GM12873 (cell line): ENCODE measurements at regions not wholly inside any gene's neighbourhood (a gene's known extent, or its start where the extent isn't known, plus 50 kb on each side); places are given as distances from the start of the nearest gene placed in this dataset.

ENCODE experiments used
- CTCF ChIP-seq: IDR thresholded peaks from 2 replicates; pipeline ENCODE4 v1.5.1; 2012; ENCODE audit warnings: low read depth, mild to moderate bottlenecking, moderate library complexity, low read length, control low read depth; ENCODE audit not compliant: insufficient read depth; ENCODE audit errors: missing control alignments

- TF ChIP-seq CTCF, result no peak
These were observed 1983.5 kb upstream of the CELF4 start for GRCh38 chr18:39549144-39549543.

DNA sequence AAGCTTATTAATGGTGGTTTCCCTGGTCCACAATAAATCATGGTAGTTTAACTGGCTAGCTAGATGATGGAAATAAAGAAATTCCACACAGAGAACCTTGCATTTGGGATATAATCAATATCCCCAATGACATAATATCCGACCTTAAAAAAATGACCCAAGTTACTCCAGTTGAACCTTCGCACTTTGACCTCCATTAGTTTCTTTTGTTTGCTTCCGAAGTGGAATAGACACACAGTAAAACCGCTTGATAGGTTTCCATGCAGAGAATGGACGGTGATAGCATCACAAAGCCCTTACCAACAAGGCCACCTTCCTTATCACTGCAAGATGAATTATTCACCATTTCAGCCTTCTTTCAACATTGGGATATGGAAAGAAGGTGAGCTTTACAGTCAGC, 1966.1 kb upstream of the CELF4 start:
- no peak for TF ChIP-seq CTCF

GRCh38 chr18:39529358-39529757, 1963.8 kb upstream of the CELF4 start:
- no peak for TF ChIP-seq CTCF

DNA sequence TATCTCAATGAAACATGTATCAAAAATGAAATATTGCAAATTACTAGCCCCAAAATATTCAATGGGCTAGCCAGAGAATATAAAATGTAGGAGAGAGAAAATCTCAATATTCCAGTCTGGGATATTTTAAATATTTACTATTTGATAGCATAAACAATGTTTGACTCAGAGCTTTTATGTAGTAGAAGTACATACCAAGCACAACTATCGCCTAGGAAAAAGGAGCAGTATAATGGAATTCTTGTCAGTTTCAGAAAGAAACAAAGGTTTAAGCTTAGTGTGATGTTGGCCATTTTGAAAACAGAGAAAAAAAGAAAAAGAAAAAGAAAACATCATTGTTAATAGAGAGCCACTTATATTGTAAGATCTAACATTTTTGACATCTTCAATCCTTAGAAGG, 1961.9 kb upstream of the CELF4 start:
- no peak for TF ChIP-seq CTCF

DNA sequence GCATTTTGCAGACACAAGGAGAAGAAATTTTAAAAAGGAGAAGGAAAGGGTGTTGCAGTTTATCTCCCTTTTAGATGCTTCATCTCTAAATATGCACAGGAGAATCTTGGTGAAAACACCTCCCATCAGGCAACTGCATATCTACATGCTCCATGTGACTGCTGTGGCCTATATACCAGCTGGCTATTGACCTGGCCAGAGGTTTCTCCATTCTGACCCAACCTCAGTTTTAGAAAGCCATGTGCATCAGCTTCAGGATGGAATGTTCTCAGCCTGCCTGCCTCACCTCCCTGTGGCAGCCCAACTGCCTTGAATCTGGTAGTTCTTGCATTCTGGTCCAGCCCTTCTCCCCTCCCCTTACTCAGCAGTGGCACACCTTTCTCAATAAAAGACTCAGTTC, 1958.8 kb upstream of the CELF4 start:
- TF ChIP-seq CTCF, result no peak

- no peak for TF ChIP-seq CTCF
These were observed 1957.7 kb upstream of the CELF4 start for GRCh38 chr18:39523281-39523680.

- no peak for TF ChIP-seq CTCF
These were observed 1955.6 kb upstream of the CELF4 start for GRCh38 chr18:39521164-39521563.

DNA sequence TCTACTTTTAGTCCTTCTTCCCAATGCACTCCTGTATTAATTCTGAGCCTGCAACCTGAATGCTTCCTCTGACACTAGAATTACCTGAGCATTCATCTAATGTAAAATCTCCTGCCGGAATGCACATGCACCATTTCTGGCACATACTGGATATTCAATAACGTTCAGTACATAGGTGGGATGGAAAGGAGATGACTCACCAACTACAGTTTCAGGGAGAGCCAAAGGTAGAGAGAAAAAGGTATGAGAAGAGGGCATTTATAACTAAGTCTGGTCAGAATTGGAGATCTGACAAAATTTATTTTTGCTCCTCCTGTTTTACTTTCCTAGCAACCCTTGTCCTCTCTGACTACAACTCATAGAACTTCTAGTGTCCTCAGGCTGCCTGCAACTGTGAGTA, 1954.1 kb upstream of the CELF4 start:
- TF ChIP-seq CTCF, result no peak
